Spinal cord (tissue), 9 donors: ENCODE measurements at regions not wholly inside any gene's neighbourhood (a gene's known extent, or its start where the extent isn't known, plus 50 kb on each side); places are given as distances from the start of the nearest gene placed in this dataset.

ENCODE experiments used
- DNase-seq, 6 donors: peaks; one replicate each; pipeline versions ENCODE4 v3.0.0 to v3.0.0-alpha.2; 2013 to 2015; ENCODE audit warnings: low spot score in 6 of 6, low read depth in 4 of 6
- H3K27ac ChIP-seq: one replicate; pipeline ENCODE4 v1.5.1; 2013; ENCODE audit warnings: low read depth, low read length, control low read depth
- H3K27me3 ChIP-seq: one replicate; pipeline ENCODE4 v1.6.1; 2013; ENCODE audit warnings: low read length; ENCODE audit not compliant: control insufficient read depth, insufficient read depth
- H3K36me3 ChIP-seq: one replicate; pipeline ENCODE4 v1.6.1; 2013; ENCODE audit warnings: low read length; ENCODE audit not compliant: control insufficient read depth, insufficient read depth
- H3K4me1 ChIP-seq: one replicate; pipeline ENCODE4 v1.6.1; 2013; ENCODE audit warnings: low read length; ENCODE audit not compliant: control insufficient read depth, insufficient read depth
- H3K4me3 ChIP-seq: one replicate; pipeline ENCODE4 v1.5.1; 2013; ENCODE audit warnings: low read depth, low read length, control low read depth
- H3K9me3 ChIP-seq: one replicate; pipeline ENCODE4 v1.6.1; 2013; ENCODE audit warnings: low read length; ENCODE audit not compliant: control insufficient read depth, insufficient read depth
- WGBS: methylation state at CpG from one replicate; pipeline ENCODE4 v1.1.5; 2013; ENCODE audit warnings: missing lambda C conversion rate; ENCODE audit not compliant: insufficient coverage; 5-methylcytosine and 5-hydroxymethylcytosine counted together
- donor health status: healthy.

GRCh38 chr5:10173716-10174115 lies 76.0 kb downstream of the ATPSCKMT start:
- H3K4me1 ChIP-seq, result no peaks in the 10 kb centered on the region
- no peaks in the 10 kb centered on the region for H3K27me3 ChIP-seq
- no peak overlapping the region for H3K27ac ChIP-seq
- H3K4me3 ChIP-seq, result no peak overlapping the region
- no peak for DNase-seq
- H3K36me3 ChIP-seq, result no peaks in the 10 kb centered on the region
- no peaks in the 10 kb centered on the region for H3K9me3 ChIP-seq

GRCh38 chr5:10172247-10172646 lies 77.4 kb downstream of the ATPSCKMT start:
- no peaks in the 10 kb centered on the region for H3K4me1 ChIP-seq
- H3K9me3 ChIP-seq, result no peaks in the 10 kb centered on the region
- WGBS, result 75% methylated on average over 1 of the region's 1 CpG
- H3K36me3 ChIP-seq, result no peaks in the 10 kb centered on the region
- no peak overlapping the region for H3K4me3 ChIP-seq
- no peaks in the 10 kb centered on the region for H3K27me3 ChIP-seq
- DNase-seq, result no peak
- no peak overlapping the region for H3K27ac ChIP-seq

GRCh38 chr5:10169359-10169758 lies 80.3 kb downstream of the ATPSCKMT start:
- 93% methylated on average over 6 of the region's 6 CpGs for WGBS
- DNase-seq, result no peak
- Histone ChIP-seq H3K4me3 (no peak overlapping the region), H3K4me1 (no peaks in the 10 kb centered on the region), H3K9me3 (no peaks in the 10 kb centered on the region), H3K36me3 (no peaks in the 10 kb centered on the region), H3K27me3 (no peaks in the 10 kb centered on the region), H3K27ac (no peak overlapping the region)

GRCh38 chr5:10168254-10168653 lies 81.4 kb downstream of the ATPSCKMT start:
- H3K36me3 ChIP-seq, result no peaks in the 10 kb centered on the region
- no peak for DNase-seq
- 91% methylated on average over 8 of the region's 8 CpGs for WGBS

GRCh38 chr5:10167806-10168205 lies 81.9 kb downstream of the ATPSCKMT start:
- no peaks in the 10 kb centered on the region for H3K4me1 ChIP-seq
- no peak for DNase-seq
- H3K27ac ChIP-seq, result no peak overlapping the region
- no peak overlapping the region for H3K4me3 ChIP-seq
- no peaks in the 10 kb centered on the region for H3K36me3 ChIP-seq
- no peaks in the 10 kb centered on the region for H3K9me3 ChIP-seq
- no peaks in the 10 kb centered on the region for H3K27me3 ChIP-seq
- 100% methylated on average over 1 of the region's 1 CpG for WGBS

More at GRCh38 chr5:10168254-10168653, 81.4 kb downstream of the ATPSCKMT start:
- Histone ChIP-seq H3K27me3 (no peaks in the 10 kb centered on the region), H3K4me3 (no peak overlapping the region), H3K9me3 (no peaks in the 10 kb centered on the region), H3K27ac (no peak overlapping the region), H3K4me1 (no peaks in the 10 kb centered on the region)

GRCh38 chr5:10166392-10166791 lies 83.3 kb downstream of the ATPSCKMT start:
- H3K36me3 ChIP-seq, result no peaks in the 10 kb centered on the region
- H3K27me3 ChIP-seq, result no peaks in the 10 kb centered on the region
- 100% methylated on average over 1 of the region's 1 CpG for WGBS
- DNase-seq, result no peak
- no peaks in the 10 kb centered on the region for H3K4me1 ChIP-seq
- no peaks in the 10 kb centered on the region for H3K9me3 ChIP-seq
- no peak overlapping the region for H3K27ac ChIP-seq
- H3K4me3 ChIP-seq, result no peak overlapping the region

- no peaks in the 10 kb centered on the region for H3K4me1 ChIP-seq
- no peaks in the 10 kb centered on the region for H3K27me3 ChIP-seq
- WGBS, result 81% methylated on average over 3 of the region's 5 CpGs
- H3K27ac ChIP-seq, result no peak overlapping the region
- no peak overlapping the region for H3K4me3 ChIP-seq
- no peaks in the 10 kb centered on the region for H3K36me3 ChIP-seq
- no peaks in the 10 kb centered on the region for H3K9me3 ChIP-seq
- no peak for DNase-seq
Observed at GRCh38 chr5:10162468-10162867, 87.2 kb downstream of the ATPSCKMT start.

- Histone ChIP-seq H3K27ac (no peak overlapping the region), H3K9me3 (no peaks in the 10 kb centered on the region), H3K36me3 (no peaks in the 10 kb centered on the region), H3K4me1 (no peaks in the 10 kb centered on the region), H3K4me3 (no peak overlapping the region), H3K27me3 (no peaks in the 10 kb centered on the region)
- 79% methylated on average over 3 of the region's 3 CpGs for WGBS
- DNase-seq, result no peak
Observed at GRCh38 chr5:10161778-10162177, 87.9 kb downstream of the ATPSCKMT start.

GRCh38 chr5:10160241-10160640 lies 89.4 kb downstream of the ATPSCKMT start:
- no peak overlapping the region for H3K27ac ChIP-seq
- H3K4me1 ChIP-seq, result no peaks in the 10 kb centered on the region
- no peak overlapping the region for H3K4me3 ChIP-seq
- no peak for DNase-seq
- whole genome bisulfite sequencing, result no CpG with 5 or more reads among the region's 3 CpGs
- no peaks in the 10 kb centered on the region for H3K36me3 ChIP-seq
- no peaks in the 10 kb centered on the region for H3K27me3 ChIP-seq
- H3K9me3 ChIP-seq, result no peaks in the 10 kb centered on the region

- Histone ChIP-seq H3K36me3 (no peaks in the 10 kb centered on the region), H3K27ac (no peak overlapping the region), H3K27me3 (no peaks in the 10 kb centered on the region), H3K4me3 (no peak overlapping the region), H3K4me1 (no peaks in the 10 kb centered on the region), H3K9me3 (no peaks in the 10 kb centered on the region)
- DNase-seq, result no peak
Observed at GRCh38 chr5:10158886-10159285, 90.8 kb downstream of the ATPSCKMT start.
